ENCODE measurements at regions not wholly inside any gene's neighbourhood (a gene's known extent, or its start where the extent isn't known, plus 50 kb on each side); places are given as distances from the start of the nearest gene placed in this dataset.
"Not testable (repeated sequence)": the region's sequence is repeated elsewhere in the genome, so short reads cannot be mapped to it uniquely, and the experiment has no call there.

DNA sequence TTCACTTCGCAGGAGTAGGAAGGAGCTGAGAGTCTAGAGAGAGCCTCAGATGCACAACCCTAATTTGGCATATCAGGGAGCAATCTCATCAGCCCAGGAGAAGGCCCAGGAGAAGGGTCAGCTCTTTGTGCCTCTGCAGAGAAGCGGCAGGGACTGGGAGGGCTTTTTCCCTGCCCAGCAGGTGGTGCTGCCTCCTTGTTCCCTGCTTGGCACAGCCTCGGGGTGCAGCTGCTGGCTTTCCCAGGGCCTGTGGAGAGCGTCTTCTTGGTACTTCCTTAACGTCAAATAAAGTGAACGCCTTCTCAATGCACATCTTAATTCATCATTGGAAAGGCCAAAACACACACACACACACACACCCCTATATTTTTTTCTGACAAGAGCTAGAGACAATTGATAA lies 519.3 kb downstream of the GOLGA6L6 start:
- TF ChIP-seq, protein P1, sequence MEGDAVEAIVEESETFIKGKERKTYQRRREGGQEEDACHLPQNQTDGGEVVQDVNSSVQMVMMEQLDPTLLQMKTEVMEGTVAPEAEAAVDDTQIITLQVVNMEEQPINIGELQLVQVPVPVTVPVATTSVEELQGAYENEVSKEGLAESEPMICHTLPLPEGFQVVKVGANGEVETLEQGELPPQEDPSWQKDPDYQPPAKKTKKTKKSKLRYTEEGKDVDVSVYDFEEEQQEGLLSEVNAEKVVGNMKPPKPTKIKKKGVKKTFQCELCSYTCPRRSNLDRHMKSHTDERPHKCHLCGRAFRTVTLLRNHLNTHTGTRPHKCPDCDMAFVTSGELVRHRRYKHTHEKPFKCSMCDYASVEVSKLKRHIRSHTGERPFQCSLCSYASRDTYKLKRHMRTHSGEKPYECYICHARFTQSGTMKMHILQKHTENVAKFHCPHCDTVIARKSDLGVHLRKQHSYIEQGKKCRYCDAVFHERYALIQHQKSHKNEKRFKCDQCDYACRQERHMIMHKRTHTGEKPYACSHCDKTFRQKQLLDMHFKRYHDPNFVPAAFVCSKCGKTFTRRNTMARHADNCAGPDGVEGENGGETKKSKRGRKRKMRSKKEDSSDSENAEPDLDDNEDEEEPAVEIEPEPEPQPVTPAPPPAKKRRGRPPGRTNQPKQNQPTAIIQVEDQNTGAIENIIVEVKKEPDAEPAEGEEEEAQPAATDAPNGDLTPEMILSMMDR (IDR thresholded peaks at IDR 0.05; ENCODE audit: borderline replicate concordance, extremely low read depth, low read length, poor library complexity, severe bottlenecking), result not testable (repeated sequence)
- TF ChIP-seq EZH2 (IDR thresholded peaks at IDR 0.05; ENCODE audit: borderline replicate concordance, low read depth, low read length, severe bottlenecking), result not testable (repeated sequence)

Data from DND-41 (cell line).